GM23248 (cell line): ENCODE measurements at regions not wholly inside any gene's neighbourhood (a gene's known extent, or its start where the extent isn't known, plus 50 kb on each side); places are given as distances from the start of the nearest gene placed in this dataset.

Experiments
- EZH2 ChIP-seq: fragments of 200-600 bp; sonication (generic); IDR thresholded peaks from 2 replicates; pipeline ENCODE4 v1.6.1; 2018; ENCODE audit warnings: antibody characterized with exemption, mild to moderate bottlenecking; ENCODE audit not compliant: insufficient read depth, poor library complexity, severe bottlenecking
- EZH2phosphoT487 ChIP-seq: fragments of 200-600 bp; sonication (generic); IDR thresholded peaks from 2 replicates; pipeline ENCODE4 v1.6.1; 2018; ENCODE audit warnings: antibody characterized with exemption, moderate library complexity, mild to moderate bottlenecking, low read depth; ENCODE audit not compliant: insufficient read depth

- no peak for TF ChIP-seq EZH2
- TF ChIP-seq EZH2phosphoT487, result no peak
Measured at GRCh38 chr1:29555043-29555620, 318.8 kb downstream of the PTPRU start.
